GM21717 (cell line): ENCODE measurements at regions not wholly inside any gene's neighbourhood (a gene's known extent, or its start where the extent isn't known, plus 50 kb on each side); places are given as distances from the start of the nearest gene placed in this dataset.
A peak's percentile ranks its signal among the peaks of the same experiment; 100 is the strongest.

Source experiments
- ATAC-seq: cut with Tn5 transposase; IDR thresholded peaks from one replicate; pipeline ENCODE4 v1.9.1; 2021; ENCODE audit warnings: mild to moderate bottlenecking, moderate library complexity; ENCODE audit not compliant: unreplicated experiment

GRCh38 chr1:14511166-14511680 lies 87.3 kb upstream of the KAZN start:
- no peak for ATAC-seq

- no peak for ATAC-seq
These were observed 86.5 kb upstream of the KAZN start for GRCh38 chr1:14511796-14512585.

- ATAC-seq: no peak
These were observed 85.4 kb upstream of the KAZN start for GRCh38 chr1:14513111-14513510.

GRCh38 chr1:14514739-14515138 lies 83.7 kb upstream of the KAZN start:
- no peak for ATAC-seq

GRCh38 chr1:14516974-14517840 lies 81.3 kb upstream of the KAZN start:
- ATAC-seq: peak; percentile 40

GRCh38 chr1:14517841-14518180 lies 80.7 kb upstream of the KAZN start:
- no peak for ATAC-seq

- no peak for ATAC-seq
These were observed 78.5 kb upstream of the KAZN start for GRCh38 chr1:14519976-14520375.

GRCh38 chr1:14520514-14521163 lies 77.8 kb upstream of the KAZN start:
- no peak for ATAC-seq

- no peak for ATAC-seq
These were observed 76.9 kb upstream of the KAZN start for GRCh38 chr1:14521622-14522021.

GRCh38 chr1:14522077-14522925 lies 76.2 kb upstream of the KAZN start:
- no peak for ATAC-seq

- ATAC-seq: peak; percentile 69
These were observed 75.6 kb upstream of the KAZN start for GRCh38 chr1:14522926-14523241.

GRCh38 chr1:14524826-14525636 lies 73.5 kb upstream of the KAZN start:
- ATAC-seq: no peak

GRCh38 chr1:14529475-14529874 lies 69.0 kb upstream of the KAZN start:
- no peak for ATAC-seq

GRCh38 chr1:14531519-14531918 lies 67.0 kb upstream of the KAZN start:
- no peak for ATAC-seq

GRCh38 chr1:14535619-14536355 lies 62.7 kb upstream of the KAZN start:
- ATAC-seq: no peak

GRCh38 chr1:14538335-14538734 lies 60.1 kb upstream of the KAZN start:
- no peak for ATAC-seq

- ATAC-seq: no peak
These were observed 59.2 kb upstream of the KAZN start for GRCh38 chr1:14539309-14539708.

GRCh38 chr1:14539953-14540563 lies 58.4 kb upstream of the KAZN start:
- no peak for ATAC-seq

GRCh38 chr1:14541348-14541747 lies 57.1 kb upstream of the KAZN start:
- ATAC-seq: no peak
